Osteocyte (in vitro differentiated cells): ENCODE measurements at regions not wholly inside any gene's neighbourhood (a gene's known extent, or its start where the extent isn't known, plus 50 kb on each side); places are given as distances from the start of the nearest gene placed in this dataset.

Experiments
- DNase-seq: peaks from one replicate; pipeline ENCODE4 v3.0.0; 2021; ENCODE audit warnings: mixed read lengths; ENCODE audit not compliant: unreplicated experiment; ENCODE audit errors: extremely low spot score
- H3K27ac Mint-ChIP-seq: one replicate; pipeline ENCODE4 v1.8.0; 2021; ENCODE audit warnings: mild to moderate bottlenecking, mixed read lengths; ENCODE audit not compliant: unreplicated experiment
- H3K27me3 Mint-ChIP-seq: one replicate; pipeline ENCODE4 v1.8.0; 2021; ENCODE audit warnings: mixed read lengths; ENCODE audit not compliant: unreplicated experiment
- H3K36me3 Mint-ChIP-seq: one replicate; pipeline ENCODE4 v1.8.0; 2021; ENCODE audit warnings: mixed read lengths; ENCODE audit not compliant: unreplicated experiment
- H3K4me1 Mint-ChIP-seq: one replicate; pipeline ENCODE4 v1.8.0; 2021; ENCODE audit warnings: mixed read lengths; ENCODE audit not compliant: unreplicated experiment
- H3K4me3 Mint-ChIP-seq: one replicate; pipeline ENCODE4 v1.8.0; 2021; ENCODE audit warnings: mild to moderate bottlenecking, moderate library complexity, mixed read lengths; ENCODE audit not compliant: unreplicated experiment
- H3K9me3 Mint-ChIP-seq: one replicate; pipeline ENCODE4 v1.8.0; 2021; ENCODE audit warnings: mixed read lengths; ENCODE audit not compliant: unreplicated experiment
- CTCF ChIP-seq: fragments of 200-600 bp; sonication (generic); IDR thresholded peaks from 2 replicates; pipeline ENCODE4 v1.5.0; 2021; ENCODE audit warnings: antibody characterized with exemption, mild to moderate bottlenecking, moderate library complexity

- H3K4me1 Mint-ChIP-seq: no peaks in the 10 kb centered on the region
- H3K36me3 Mint-ChIP-seq: no peaks in the 10 kb centered on the region
- H3K4me3 Mint-ChIP-seq: no peak overlapping the region
- no peak for DNase-seq
- TF ChIP-seq CTCF: no peak
- no peak overlapping the region for H3K27ac Mint-ChIP-seq
- H3K9me3 Mint-ChIP-seq: peaks cover 11% of the 10 kb centered on the region
- peaks cover 6% of the 10 kb centered on the region for H3K27me3 Mint-ChIP-seq
Observed at GRCh38 chr3:34934660-34935059, 704.7 kb upstream of the ARPP21 start.

GRCh38 chr3:34938784-34939183 is 700.5 kb upstream of the ARPP21 start:
- peaks cover 7% of the 10 kb centered on the region for H3K9me3 Mint-ChIP-seq
- TF ChIP-seq CTCF: no peak
- peaks cover 11% of the 10 kb centered on the region for H3K27me3 Mint-ChIP-seq
- H3K36me3 Mint-ChIP-seq: no peaks in the 10 kb centered on the region
- H3K4me3 Mint-ChIP-seq: no peak overlapping the region
- no peak overlapping the region for H3K27ac Mint-ChIP-seq
- H3K4me1 Mint-ChIP-seq: no peaks in the 10 kb centered on the region
- no peak for DNase-seq

- Mint-ChIP-seq H3K27ac (no peak overlapping the region), H3K36me3 (no peaks in the 10 kb centered on the region), H3K4me1 (no peaks in the 10 kb centered on the region), H3K27me3 (peaks cover 14% of the 10 kb centered on the region), H3K4me3 (no peak overlapping the region), H3K9me3 (peaks cover 7% of the 10 kb centered on the region)
- DNase-seq: no peak
- no peak for TF ChIP-seq CTCF
Observed at GRCh38 chr3:34942256-34942655, 697.1 kb upstream of the ARPP21 start.

DNA sequence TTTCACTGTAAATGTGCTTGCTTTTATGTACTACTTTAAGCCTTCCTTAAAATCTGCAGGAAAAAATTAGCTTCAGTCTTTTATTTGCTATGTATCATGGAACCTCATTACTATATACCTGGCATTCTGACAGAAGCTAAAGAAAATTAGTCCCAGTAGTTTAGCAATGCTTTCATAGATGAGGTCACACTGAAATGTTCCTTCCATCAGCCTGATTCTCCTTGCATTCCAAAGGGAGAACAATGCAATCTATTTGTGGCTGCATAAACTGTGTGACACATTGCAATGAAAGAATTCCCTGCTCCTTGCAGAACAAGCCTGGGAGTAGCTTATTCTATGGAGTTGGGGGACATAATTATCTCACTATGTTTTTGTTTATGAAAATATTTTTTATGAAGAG is 691.5 kb upstream of the ARPP21 start:
- H3K36me3 Mint-ChIP-seq: no peaks in the 10 kb centered on the region
- H3K27me3 Mint-ChIP-seq: peaks cover 8% of the 10 kb centered on the region
- peaks cover 3% of the 10 kb centered on the region for H3K4me1 Mint-ChIP-seq
- no peak for TF ChIP-seq CTCF
- H3K4me3 Mint-ChIP-seq: no peak overlapping the region
- no peak overlapping the region for H3K27ac Mint-ChIP-seq
- DNase-seq: no peak
- peaks cover 5% of the 10 kb centered on the region for H3K9me3 Mint-ChIP-seq

- DNase-seq: no peak
- no peak for TF ChIP-seq CTCF
- H3K27ac Mint-ChIP-seq: no peak overlapping the region
Observed at GRCh38 chr3:34948517-34948916, 690.8 kb upstream of the ARPP21 start.

More at GRCh38 chr3:34948517-34948916, 690.8 kb upstream of the ARPP21 start:
- no peaks in the 10 kb centered on the region for H3K36me3 Mint-ChIP-seq
- H3K4me3 Mint-ChIP-seq: no peak overlapping the region
- H3K4me1 Mint-ChIP-seq: peaks cover 3% of the 10 kb centered on the region
- H3K27me3 Mint-ChIP-seq: peaks cover 8% of the 10 kb centered on the region
- H3K9me3 Mint-ChIP-seq: peaks cover 5% of the 10 kb centered on the region
